ENCODE measurements at regions not wholly inside any gene's neighbourhood (a gene's known extent, or its start where the extent isn't known, plus 50 kb on each side); places are given as distances from the start of the nearest gene placed in this dataset.

- no peak for TF ChIP-seq CTCF (IDR thresholded peaks at IDR 0.05)
- TF ChIP-seq POLR2A (IDR thresholded peaks at IDR 0.05): no peak
- no peak for TF ChIP-seq POLR2AphosphoS5 (IDR thresholded peaks at IDR 0.05)
- TF ChIP-seq EP300 (IDR thresholded peaks at IDR 0.05): no peak
Observed at GRCh38 chr16:86299882-86300610, 210.3 kb upstream of the FOXF1 start.
